Fibroblast of skin of left quadriceps (primary cell): ENCODE measurements at regions not wholly inside any gene's neighbourhood (a gene's known extent, or its start where the extent isn't known, plus 50 kb on each side); places are given as distances from the start of the nearest gene placed in this dataset.

Experiments used
- DNase-seq, 2 experiments: peaks; one replicate each; pipeline ENCODE4 v3.0.0-alpha.2; 2013; ENCODE audit warnings: low read depth in 2 of 2

DNA sequence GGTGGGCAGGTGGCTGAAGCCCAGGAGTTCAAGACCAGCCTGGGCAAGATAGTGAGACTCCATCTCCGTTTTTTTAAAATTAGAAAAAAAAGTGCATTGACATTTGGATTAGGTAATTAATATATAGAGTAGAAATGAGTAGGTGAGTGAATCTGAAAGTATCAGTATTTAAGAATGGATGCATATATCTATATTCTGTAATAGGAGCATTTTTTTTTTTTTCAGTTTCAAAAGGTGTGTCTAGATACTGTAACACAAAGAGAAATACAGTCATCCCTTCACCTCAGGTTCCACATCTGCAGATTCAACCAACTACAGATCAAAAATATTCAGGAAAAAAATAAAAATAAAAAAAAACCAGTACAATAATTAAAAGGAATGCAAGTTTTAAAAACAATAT lies 50.8 kb downstream of the RBM27 start:
- DNase-seq: no peak

DNA sequence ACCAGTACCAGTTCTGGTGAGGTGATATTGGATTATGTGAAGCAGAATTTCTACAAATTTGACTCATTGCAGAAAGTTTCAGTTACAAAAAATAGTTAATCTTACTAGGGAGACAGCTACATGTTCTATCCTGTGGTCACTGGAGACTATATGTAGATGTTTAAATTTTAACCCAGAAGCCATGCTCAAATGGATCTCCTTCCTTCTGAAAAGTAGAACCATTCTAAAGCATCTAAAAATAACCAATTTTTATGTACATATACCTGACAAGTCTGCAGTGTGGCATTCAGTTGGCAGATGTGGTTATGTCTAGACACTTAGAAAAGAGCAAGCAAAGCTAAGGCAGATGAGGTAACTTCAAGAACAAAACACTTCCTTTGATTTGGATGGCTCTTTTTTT lies 65.5 kb upstream of the POU4F3 start:
- DNase-seq: no peak

DNA sequence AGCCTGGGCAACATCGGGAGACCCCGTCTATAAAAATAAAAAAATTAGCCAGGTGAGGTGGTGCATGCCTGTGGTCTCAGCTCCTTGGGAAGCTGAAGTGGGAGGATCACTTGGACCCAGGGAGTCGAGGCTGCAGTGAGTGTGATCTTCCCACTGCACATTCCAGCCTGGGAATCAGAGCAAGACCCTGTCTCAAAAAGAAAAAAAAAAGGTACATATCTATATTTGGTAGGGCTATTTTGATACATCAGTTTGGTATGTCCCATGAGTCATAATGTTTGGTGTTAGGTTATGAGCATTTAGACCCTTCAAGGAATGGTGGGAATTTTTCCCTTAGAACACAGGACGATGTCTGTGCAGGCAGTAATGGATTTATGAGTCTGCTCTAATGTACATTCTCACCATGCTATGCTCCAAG lies 55.3 kb upstream of the POU4F3 start:
- peak; percentile 94 to 95 for DNase-seq

DNA sequence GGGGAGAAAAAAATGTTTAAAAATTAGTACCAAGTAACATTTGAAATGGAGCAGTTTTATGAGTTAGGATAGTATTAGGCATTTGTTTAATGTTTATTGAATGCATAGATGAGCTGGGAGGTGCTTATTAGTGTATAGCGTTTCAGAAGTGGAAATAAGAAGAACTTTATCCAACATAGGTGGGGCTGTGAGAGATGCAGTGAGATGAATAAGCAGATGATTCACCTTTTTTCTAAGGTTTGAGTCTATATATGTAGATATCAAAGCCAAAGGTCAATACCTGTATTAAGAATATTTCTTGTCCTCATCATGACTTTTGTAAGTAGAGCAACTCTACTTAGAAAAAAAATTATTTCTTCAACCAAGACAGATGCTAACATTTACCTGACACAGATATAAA lies 54.6 kb upstream of the POU4F3 start:
- no peak for DNase-seq
